Middle frontal gyrus (tissue), 1 donor: ENCODE measurements at regions not wholly inside any gene's neighbourhood (a gene's known extent, or its start where the extent isn't known, plus 50 kb on each side); places are given as distances from the start of the nearest gene placed in this dataset.
"Not testable (repeated sequence)": the region's sequence is repeated elsewhere in the genome, so short reads cannot be mapped to it uniquely, and the experiment has no call there.

Source experiments
- DNase-seq: peaks from one replicate; pipeline ENCODE4 v3.0.0-alpha.2; 2015; ENCODE audit warnings: low spot score; ENCODE audit errors: extremely low spot score

DNA sequence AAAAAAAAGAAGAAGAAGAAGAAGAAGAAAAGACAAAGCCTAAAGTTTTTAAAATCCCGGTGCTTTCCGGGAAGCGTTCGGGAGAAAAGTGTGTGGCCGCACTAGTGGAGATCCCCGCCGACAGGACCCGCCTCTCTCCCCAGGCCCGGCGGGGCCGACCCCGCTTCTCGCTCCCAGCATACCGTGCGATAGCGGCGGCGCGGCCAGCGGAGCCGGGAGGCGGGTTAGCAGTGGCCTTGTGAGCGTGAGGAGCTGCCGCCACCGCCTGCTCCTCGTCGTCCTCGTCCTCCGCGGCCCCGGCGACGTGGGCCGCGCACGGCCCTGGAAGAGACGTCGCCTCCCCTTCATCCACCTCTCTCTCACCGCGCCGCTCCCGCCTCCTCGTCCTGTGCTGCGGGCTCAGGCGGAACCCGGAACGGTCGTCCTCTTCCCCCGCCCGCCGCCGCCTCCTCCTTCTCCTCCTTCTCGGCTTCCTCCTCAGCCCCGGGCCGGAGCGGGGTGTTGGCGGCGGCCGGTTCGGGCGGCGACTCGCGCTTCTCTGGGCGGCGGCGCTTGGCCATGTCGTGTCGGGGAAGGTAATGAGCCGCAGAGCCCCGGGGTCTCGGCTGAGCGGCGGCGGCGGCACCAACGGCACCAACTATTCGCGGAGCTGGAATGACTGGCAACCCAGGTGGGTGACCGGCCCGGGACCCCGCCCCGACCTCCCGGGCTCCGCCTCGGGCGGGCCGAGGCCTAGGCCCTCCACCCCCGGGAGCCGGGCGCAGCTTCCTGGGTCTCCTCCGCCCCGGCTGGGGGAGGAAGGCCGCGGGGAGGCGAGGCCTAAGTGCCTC, 62.6 kb upstream of the CDR2 start:
- DNase-seq = peak; percentile 29

DNA sequence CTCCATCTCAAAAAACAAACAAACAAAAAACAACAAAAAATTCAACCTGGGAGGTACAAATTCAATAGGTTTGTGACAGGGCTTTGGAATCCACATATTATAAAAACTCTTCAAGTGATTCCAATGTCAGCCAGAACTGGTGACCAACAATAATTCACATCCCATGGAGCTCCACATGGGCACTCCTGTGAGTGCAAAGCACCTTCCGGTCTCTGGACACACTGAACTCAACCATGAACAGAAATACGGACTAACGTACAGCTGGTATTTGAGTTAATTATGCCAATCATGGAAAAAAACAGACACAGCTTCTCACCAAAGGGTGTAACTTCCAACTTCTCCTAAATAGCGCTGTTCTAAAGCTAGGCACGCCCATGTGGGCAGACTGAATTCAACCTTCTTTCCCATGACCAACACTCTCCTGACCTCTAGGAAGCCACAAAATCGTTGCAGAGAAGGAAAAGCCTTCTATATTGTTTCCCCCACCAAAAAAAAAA, 62.0 kb upstream of the CDR2 start:
- DNase-seq = not testable (repeated sequence)

DNA sequence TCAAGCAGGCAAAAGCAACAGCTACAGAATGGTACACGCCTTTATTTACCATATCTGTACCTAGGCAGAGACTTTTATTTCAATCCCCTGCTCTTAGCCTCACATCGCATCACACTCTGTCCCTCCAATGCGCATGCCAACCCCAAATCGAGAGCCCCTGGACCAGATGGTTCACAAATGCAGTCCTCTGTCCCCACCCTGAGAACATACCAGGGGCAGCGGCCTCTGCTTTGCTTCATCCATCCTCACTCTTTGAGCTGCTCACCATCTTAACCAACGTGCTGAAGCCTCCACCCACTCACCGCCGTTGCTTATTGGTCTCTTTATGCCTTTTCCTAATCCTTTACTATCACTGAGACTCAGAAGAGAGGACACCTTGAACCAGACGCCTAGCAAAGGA, 56.9 kb upstream of the CDR2 start:
- DNase-seq = not testable (repeated sequence)

DNA sequence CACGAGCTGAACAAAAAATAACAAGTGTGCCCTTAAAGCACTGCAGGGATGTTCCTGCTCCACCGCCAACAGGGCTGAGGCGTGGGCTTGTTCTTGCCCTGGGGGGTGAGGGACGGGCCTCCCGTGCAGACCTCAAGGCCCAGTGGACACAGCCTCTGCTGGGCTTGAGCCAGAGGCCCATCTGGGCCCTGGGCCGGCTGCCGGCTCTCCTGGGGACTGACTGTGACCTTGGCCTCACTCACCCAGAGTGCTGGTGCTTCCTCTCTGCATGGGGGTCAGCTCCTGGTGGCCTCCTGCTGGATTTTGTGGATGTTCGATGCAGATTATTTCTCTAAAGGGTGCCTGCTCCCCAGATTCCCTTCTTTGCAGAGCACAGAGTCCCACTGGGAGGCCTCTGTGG, 54.2 kb upstream of the CDR2 start:
- DNase-seq = no peak

DNA sequence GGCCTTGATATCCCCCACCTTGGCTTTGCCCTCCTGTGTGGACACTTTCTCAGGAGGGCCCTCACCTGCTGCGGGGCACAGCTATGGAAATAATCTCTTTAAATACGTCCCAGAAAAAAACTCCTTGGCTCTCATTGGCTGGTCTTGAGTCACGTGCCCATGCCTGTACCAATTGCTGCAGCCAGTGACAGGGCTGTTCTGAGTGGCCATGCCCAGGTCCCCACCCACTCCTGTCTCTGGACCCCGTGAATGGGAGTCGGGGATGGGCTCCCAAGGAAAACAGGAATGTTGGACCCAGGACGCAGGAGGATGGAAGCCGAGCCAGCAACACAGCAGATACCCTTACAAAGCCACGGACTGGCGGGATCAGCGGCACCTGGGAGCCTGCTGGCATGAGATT, 53.1 kb upstream of the CDR2 start:
- no peak for DNase-seq

DNA sequence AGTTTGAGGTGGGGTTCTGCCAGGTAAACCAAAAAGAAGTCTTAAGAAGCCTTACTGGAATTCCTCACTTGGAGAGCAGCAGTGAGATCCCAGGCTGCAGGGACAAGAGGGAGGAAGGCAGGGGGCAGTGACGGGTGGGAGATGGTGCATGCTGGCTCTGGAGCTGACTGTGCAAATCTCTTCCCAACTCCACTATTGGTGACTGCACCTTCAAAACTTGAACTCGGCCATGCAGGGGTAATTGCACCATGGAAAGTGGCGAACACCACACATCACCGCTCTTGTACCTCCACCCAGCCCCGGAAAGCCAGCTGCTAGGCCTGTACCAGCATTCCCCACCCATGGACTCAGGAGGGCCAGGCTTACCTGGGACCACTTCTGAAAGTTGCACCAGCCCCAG, 51.4 kb upstream of the CDR2 start:
- no peak for DNase-seq

DNA sequence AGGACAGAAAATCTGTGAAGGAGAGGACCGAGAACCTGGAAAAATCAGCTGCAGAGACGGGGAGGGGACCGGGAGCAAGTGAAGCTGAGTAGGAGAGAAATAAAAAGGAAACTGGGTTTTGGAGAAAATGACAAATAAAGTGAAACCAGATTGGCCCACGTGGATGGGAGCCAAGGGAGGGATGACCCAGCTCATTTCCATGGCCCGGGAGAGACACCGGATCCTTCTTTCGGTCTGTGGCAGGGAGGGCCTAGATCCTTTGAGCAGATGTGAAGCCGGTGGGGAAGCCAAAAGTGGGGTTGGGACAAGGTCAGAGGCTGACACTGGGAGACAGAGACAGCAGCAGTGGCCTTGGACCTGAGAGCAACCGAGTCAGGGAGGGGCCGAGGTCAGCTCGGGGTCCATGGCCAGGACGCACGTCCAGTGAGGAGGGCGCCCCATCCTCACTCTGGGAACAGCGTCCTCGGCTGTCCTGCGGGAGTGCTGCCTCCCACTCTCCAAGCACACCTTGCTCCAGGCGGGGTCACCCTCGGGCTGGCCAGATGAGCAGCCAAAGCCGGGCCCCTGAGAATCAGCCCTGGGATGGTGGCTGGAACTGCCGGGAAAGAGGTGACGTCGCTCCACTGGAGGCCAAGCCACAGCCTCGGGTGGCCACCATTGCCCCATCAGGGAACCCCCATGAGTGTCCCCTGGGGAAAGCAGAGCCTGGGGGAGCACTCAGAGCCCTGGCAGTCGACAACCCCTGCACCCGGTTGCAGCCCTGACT, 50.8 kb upstream of the CDR2 start:
- DNase-seq = no peak

DNA sequence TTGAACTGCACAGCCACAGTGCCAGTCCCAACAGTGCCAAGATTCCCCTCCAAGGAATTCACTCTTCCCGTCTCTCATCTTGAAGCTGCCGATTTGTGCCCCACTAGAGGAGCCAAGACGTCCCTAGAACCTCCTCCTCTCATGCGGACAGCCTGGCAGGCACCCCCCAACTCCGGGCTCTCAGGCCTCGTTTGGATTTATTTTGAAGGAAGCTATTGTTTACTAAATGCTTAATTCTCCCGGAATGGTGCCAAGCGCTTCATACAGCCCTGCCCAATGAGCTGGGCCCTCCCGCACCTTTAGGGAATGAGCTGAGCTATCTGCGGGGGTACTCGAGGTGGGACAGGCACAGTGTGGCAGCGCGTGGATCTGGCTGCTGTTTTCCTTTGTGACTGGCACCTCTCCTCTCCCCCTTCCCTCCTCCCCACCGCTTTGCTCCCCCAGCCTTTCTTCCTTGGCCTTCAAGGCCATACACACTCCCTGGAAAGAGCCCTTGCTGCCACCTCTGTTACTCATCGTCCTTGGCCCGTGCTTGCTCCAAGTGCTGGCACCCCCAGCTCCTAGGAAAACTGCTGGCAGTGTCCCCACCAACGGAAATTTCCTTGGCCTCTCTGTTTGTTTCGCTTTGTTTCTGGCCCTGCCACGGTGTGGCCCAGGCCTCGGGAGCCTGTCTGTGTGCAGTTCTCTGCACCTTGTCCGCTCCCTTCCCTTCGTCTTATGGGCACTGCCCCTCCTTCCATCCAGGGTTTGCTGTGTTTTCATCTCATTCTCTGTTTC, 49.9 kb upstream of the CDR2 start:
- no peak for DNase-seq
